ENCODE measurements at regions not wholly inside any gene's neighbourhood (a gene's known extent, or its start where the extent isn't known, plus 50 kb on each side); places are given as distances from the start of the nearest gene placed in this dataset.

GRCh38 chr1:244162786-244163530 lies 111.9 kb downstream of the ZBTB18 start:
- no peak for DNase-seq
- H3K4me3 Mint-ChIP-seq = no peak overlapping the region
- H3K27ac Mint-ChIP-seq = peak overlapping the region in 1 of 7 donors; percentile 38
- peaks cover 0 to 4% (median 0%) of the 10 kb centered on the region in 3 donors for H3K27me3 Mint-ChIP-seq (ENCODE audit: low read depth in 3 of 3)
- peaks cover 0 to under 1% (median 0%) of the 10 kb centered on the region in 7 donors for H3K9me3 Mint-ChIP-seq
- H3K4me2 ChIP-seq (replicated peaks; ENCODE audit: extremely low read depth, low read length, poor library complexity, severe bottlenecking) = no peak overlapping the region
- H3K27ac ChIP-seq (ENCODE audit: low read depth in 1 of 2, low read length in 2 of 2) = no peak overlapping the region
- H4K20me1 ChIP-seq (ENCODE audit: insufficient read depth, low read length) = no peaks in the 10 kb centered on the region
- H3K9ac ChIP-seq (ENCODE audit: insufficient read depth, low read length, poor library complexity, severe bottlenecking) = no peak overlapping the region
- H3K79me2 ChIP-seq (ENCODE audit: insufficient read depth, low read length) = no peaks in the 10 kb centered on the region
- no peak overlapping the region for H3K4me3 ChIP-seq (replicated peaks in 1 of 3; ENCODE audit: low read depth in 2 of 3, low read length in 3 of 3)
- H3K27me3 ChIP-seq (ENCODE audit: control insufficient read depth in 2 of 2, insufficient read depth in 2 of 2, low read length in 2 of 2) = no peaks in the 10 kb centered on the region
- H3K36me3 ChIP-seq (replicated peaks in 1 of 2; ENCODE audit: control insufficient read depth in 1 of 2, insufficient read depth in 2 of 2, low read length in 2 of 2) = no peaks in the 10 kb centered on the region
- peaks cover 16% of the 10 kb centered on the region for H3K4me1 Mint-ChIP-seq
- no peak overlapping the region for H2AFZ ChIP-seq (ENCODE audit: insufficient read depth, low read depth, low read length, poor library complexity, severe bottlenecking)
- peaks cover 12 to 21% of the 10 kb centered on the region in 2 donors for H3K4me1 ChIP-seq (ENCODE audit: control insufficient read depth in 1 of 2, insufficient read depth in 2 of 2, low read length in 2 of 2)
- peaks cover 0 to 2% of the 10 kb centered on the region in 2 donors for H3K36me3 Mint-ChIP-seq
- intact Hi-C loops (cut with micrococcal nuclease) = no loop called here
- 100% methylated on average over 10 of the region's 12 CpGs for WGBS (ENCODE audit: insufficient coverage)
- no peak for TF ChIP-seq CTCF (IDR thresholded peaks at IDR 0.05)
- H3K9me3 ChIP-seq (replicated peaks in 1 of 2; ENCODE audit: control insufficient read depth in 1 of 2, insufficient read depth in 1 of 2, low read length in 2 of 2) = no peaks in the 10 kb centered on the region

GRCh38 chr1:244163861-244164510 lies 112.9 kb downstream of the ZBTB18 start:
- no peak for TF ChIP-seq CTCF (IDR thresholded peaks at IDR 0.05)
- peak; percentile 12 to 25 (median 14) for DNase-seq
- no peak overlapping the region for H3K4me3 ChIP-seq (replicated peaks in 1 of 3; ENCODE audit: low read depth in 2 of 3, low read length in 3 of 3)
- no peak overlapping the region for H2AFZ ChIP-seq (ENCODE audit: insufficient read depth, low read depth, low read length, poor library complexity, severe bottlenecking)
- Mint-ChIP-seq H3K4me1 (peaks cover 16% of the 10 kb centered on the region), H3K27me3 (ENCODE audit: low read depth in 3 of 3) (peaks cover 0 to 4% (median 0%) of the 10 kb centered on the region in 3 donors), H3K9me3 (no peaks in the 10 kb centered on the region), H3K4me3 (peak overlapping the region in 1 of 2 donors; percentile 12), H3K27ac (peak overlapping the region in 1 of 7 donors; percentile 22), H3K36me3 (peaks cover 0 to under 1% of the 10 kb centered on the region in 2 donors)
- H3K27ac ChIP-seq (ENCODE audit: low read depth in 1 of 2, low read length in 2 of 2) = no peak overlapping the region
- no peaks in the 10 kb centered on the region for H3K36me3 ChIP-seq (replicated peaks in 1 of 2; ENCODE audit: control insufficient read depth in 1 of 2, insufficient read depth in 2 of 2, low read length in 2 of 2)
- no peak overlapping the region for H3K9ac ChIP-seq (ENCODE audit: insufficient read depth, low read length, poor library complexity, severe bottlenecking)
- H3K79me2 ChIP-seq (ENCODE audit: insufficient read depth, low read length) = no peaks in the 10 kb centered on the region
- H3K4me2 ChIP-seq (replicated peaks; ENCODE audit: extremely low read depth, low read length, poor library complexity, severe bottlenecking) = no peak overlapping the region
- no peaks in the 10 kb centered on the region for H3K27me3 ChIP-seq (ENCODE audit: control insufficient read depth in 2 of 2, insufficient read depth in 2 of 2, low read length in 2 of 2)
- no peaks in the 10 kb centered on the region for H4K20me1 ChIP-seq (ENCODE audit: insufficient read depth, low read length)
- WGBS (ENCODE audit: insufficient coverage) = 90% methylated on average over 7 of the region's 8 CpGs
- no peaks in the 10 kb centered on the region for H3K9me3 ChIP-seq (replicated peaks in 1 of 2; ENCODE audit: control insufficient read depth in 1 of 2, insufficient read depth in 1 of 2, low read length in 2 of 2)
- intact Hi-C loops (cut with micrococcal nuclease) = no loop called here
- peaks cover 12 to 21% of the 10 kb centered on the region in 2 donors for H3K4me1 ChIP-seq (ENCODE audit: control insufficient read depth in 1 of 2, insufficient read depth in 2 of 2, low read length in 2 of 2)

Data from CD14-positive monocyte (primary cell).